Stimulated activated naive CD4-positive, alpha-beta T cell treated with Interleukin-2 at 50 U/mL for 16 hours (primary cell): ENCODE measurements at regions not wholly inside any gene's neighbourhood (a gene's known extent, or its start where the extent isn't known, plus 50 kb on each side); places are given as distances from the start of the nearest gene placed in this dataset.

Experiments
- DNase-seq: peaks from one replicate; lab custom pipeline; 2025; lab: John Stamatoyannopoulos, UW

GRCh38 chr12:19957308-19958125 lies 410.8 kb upstream of the PDE3A start:
- no peak for DNase-seq

GRCh38 chr12:19958389-19958788 lies 409.9 kb upstream of the PDE3A start:
- DNase-seq: no peak

- DNase-seq: no peak
These were observed 409.0 kb upstream of the PDE3A start for GRCh38 chr12:19959353-19959752.

- no peak for DNase-seq
These were observed 407.8 kb upstream of the PDE3A start for GRCh38 chr12:19960527-19960926.

- no peak for DNase-seq
These were observed 406.1 kb upstream of the PDE3A start for GRCh38 chr12:19962192-19962591.

- no peak for DNase-seq
These were observed 404.4 kb upstream of the PDE3A start for GRCh38 chr12:19963972-19964371.

- no peak for DNase-seq
These were observed 403.8 kb upstream of the PDE3A start for GRCh38 chr12:19964549-19964948.

- DNase-seq: no peak
These were observed 402.9 kb upstream of the PDE3A start for GRCh38 chr12:19965196-19966038.

GRCh38 chr12:19967001-19967400 lies 401.3 kb upstream of the PDE3A start:
- DNase-seq: no peak

GRCh38 chr12:19967431-19967830 lies 400.9 kb upstream of the PDE3A start:
- no peak for DNase-seq

- no peak for DNase-seq
These were observed 398.2 kb upstream of the PDE3A start for GRCh38 chr12:19970116-19970515.

GRCh38 chr12:19970821-19971220 lies 397.5 kb upstream of the PDE3A start:
- no peak for DNase-seq

- no peak for DNase-seq
These were observed 396.7 kb upstream of the PDE3A start for GRCh38 chr12:19971361-19972280.

GRCh38 chr12:19972325-19973288 lies 395.7 kb upstream of the PDE3A start:
- DNase-seq: peak; percentile 2

GRCh38 chr12:19978193-19978592 lies 390.1 kb upstream of the PDE3A start:
- DNase-seq: no peak

GRCh38 chr12:19979584-19979983 lies 388.8 kb upstream of the PDE3A start:
- DNase-seq: no peak

- DNase-seq: no peak
These were observed 386.4 kb upstream of the PDE3A start for GRCh38 chr12:19981944-19982343.

GRCh38 chr12:19988001-19988400 lies 380.3 kb upstream of the PDE3A start:
- DNase-seq: no peak

GRCh38 chr12:19988459-19988873 lies 379.9 kb upstream of the PDE3A start:
- no peak for DNase-seq

GRCh38 chr12:19988948-19989347 lies 379.4 kb upstream of the PDE3A start:
- DNase-seq: no peak

GRCh38 chr12:19991146-19991545 lies 377.2 kb upstream of the PDE3A start:
- no peak for DNase-seq
